ENCODE measurements at regions not wholly inside any gene's neighbourhood (a gene's known extent, or its start where the extent isn't known, plus 50 kb on each side); places are given as distances from the start of the nearest gene placed in this dataset.

GRCh38 chr9:81384911-81385310 lies 304.4 kb downstream of the TLE1 start:
- CTCF ChIA-PET = no interaction called here

GRCh38 chr9:81382281-81382680 lies 307.1 kb downstream of the TLE1 start:
- no peak for TF ChIP-seq CTCF (conservative IDR thresholded peaks at IDR 0.05; ENCODE audit: low read depth)
- POLR2A ChIA-PET (ENCODE audit: low non-redundant PET) = no interaction called here

More at GRCh38 chr9:81384911-81385310, 304.4 kb downstream of the TLE1 start:
- H3K27ac ChIP-seq = no peak overlapping the region
- TF ChIP-seq CTCF (conservative IDR thresholded peaks at IDR 0.05; ENCODE audit: low read depth) = no peak
- POLR2A ChIA-PET (ENCODE audit: low non-redundant PET) = no interaction called here
- DNase-seq (ENCODE audit: low spot score) = no peak

GRCh38 chr9:81381694-81382093 lies 307.7 kb downstream of the TLE1 start:
- POLR2A ChIA-PET (ENCODE audit: low non-redundant PET) = no interaction called here
- H3K27ac ChIP-seq = no peak overlapping the region
- TF ChIP-seq CTCF (conservative IDR thresholded peaks at IDR 0.05; ENCODE audit: low read depth) = no peak
- CTCF ChIA-PET = no interaction called here
- DNase-seq (ENCODE audit: low spot score) = no peak

More at GRCh38 chr9:81382281-81382680, 307.1 kb downstream of the TLE1 start:
- H3K27ac ChIP-seq = no peak overlapping the region
- CTCF ChIA-PET = interaction anchor here (0.6 kb wide), 1 partner anchor 371 kb away, joined by 3 read pairs; no protein-coding TSS in a partner anchor
- DNase-seq (ENCODE audit: low spot score) = no peak

- no peak for TF ChIP-seq CTCF (conservative IDR thresholded peaks at IDR 0.05; ENCODE audit: low read depth)
- H3K27ac ChIP-seq = no peak overlapping the region
- ChIA-PET POLR2A (ENCODE audit: low non-redundant PET) (no interaction called here), CTCF (no interaction called here)
- DNase-seq (ENCODE audit: low spot score) = no peak
Observed at GRCh38 chr9:81380504-81381359, 308.6 kb downstream of the TLE1 start.

- POLR2A ChIA-PET (ENCODE audit: low non-redundant PET) = no interaction called here
- no peak overlapping the region for H3K27ac ChIP-seq
- CTCF ChIA-PET = interaction anchor here (0.6 kb wide), 1 partner anchor 272 kb away, joined by 4 read pairs; no protein-coding TSS in a partner anchor
- TF ChIP-seq CTCF (conservative IDR thresholded peaks at IDR 0.05; ENCODE audit: low read depth) = no peak
- no peak for DNase-seq (ENCODE audit: low spot score)
Observed at GRCh38 chr9:81379655-81380054, 309.7 kb downstream of the TLE1 start.

GRCh38 chr9:81377921-81378320 lies 311.4 kb downstream of the TLE1 start:
- DNase-seq (ENCODE audit: low spot score) = no peak
- ChIA-PET POLR2A (ENCODE audit: low non-redundant PET) (no interaction called here), CTCF (no interaction called here)
- no peak for TF ChIP-seq CTCF (conservative IDR thresholded peaks at IDR 0.05; ENCODE audit: low read depth)
- H3K27ac ChIP-seq = no peak overlapping the region
